Adrenal gland (tissue), 5 donors: ENCODE measurements at regions not wholly inside any gene's neighbourhood (a gene's known extent, or its start where the extent isn't known, plus 50 kb on each side); places are given as distances from the start of the nearest gene placed in this dataset.

Source experiments
- CTCF ChIP-seq, 6 experiments: fragments of 450-650 bp in 4 of 6; fragments of 200-600 bp in 2 of 6; sonication (generic) in 1 of 6; IDR thresholded peaks; 1 replicate in 5 of 6; 2 replicates in 1 of 6; pipeline versions ENCODE4 v1.5.1 to v1.8.0; 2016 to 2021; ENCODE audit warnings: antibody characterized with exemption in 6 of 6, mild to moderate bottlenecking in 2 of 6, moderate library complexity in 1 of 6
- POLR2A ChIP-seq, 2 donors: fragments of 450-650 bp; IDR thresholded peaks; one replicate each; pipeline ENCODE4 v1.6.1; 2017; ENCODE audit warnings: antibody characterized with exemption in 2 of 2, mild to moderate bottlenecking in 2 of 2, moderate library complexity in 1 of 2
- donor health status: DM: no; HTN: no; CAD: no.

GRCh38 chr4:117311989-117312388 lies 226.6 kb upstream of the TRAM1L1 start:
- TF ChIP-seq CTCF (IDR thresholded peaks at IDR 0.05) (no peak), POLR2A (IDR thresholded peaks at IDR 0.05) (no peak)
